T-cell (primary cell): ENCODE measurements at regions not wholly inside any gene's neighbourhood (a gene's known extent, or its start where the extent isn't known, plus 50 kb on each side); places are given as distances from the start of the nearest gene placed in this dataset.
"Not testable (repeated sequence)": the region's sequence is repeated elsewhere in the genome, so short reads cannot be mapped to it uniquely, and the experiment has no call there.

Source experiments
- ATAC-seq, 4 experiments: fragments of 200-7000 bp in 3 of 4; fragments of 150-1000 bp in 1 of 4; cut with Tn5 transposase; replicated peaks in 1 of 4; 1 replicate in 3 of 4; 2 replicates in 1 of 4; pipeline ENCODE4 v1.10.0; 2021; ENCODE audit warnings: moderate library complexity in 3 of 4, mild to moderate bottlenecking in 2 of 4, moderate number of reproducible peaks in 1 of 4
- CTCF ChIA-PET, 2 donors: fragments of 300-600 bp; sonication (Branson Sonifier 250); formaldehyde crosslinking; loops; one replicate each; lab custom pipeline; 2022; ENCODE audit warnings: antibody characterized with exemption in 2 of 2; lab: Charles Lee
- POLR2A ChIA-PET, 2 donors: fragments of 300-600 bp; sonication (Branson Sonifier 250); formaldehyde crosslinking; loops; one replicate each; lab custom pipeline; 2022; ENCODE audit warnings: antibody characterized with exemption in 2 of 2; lab: Charles Lee
- DNase-seq, 35 experiments: peaks; one replicate each; pipeline versions ENCODE4 v3.0.0 to v3.0.0-alpha.2; 2013 to 2023
- H3K27ac ChIP-seq: one replicate; pipeline ENCODE4 v1.5.1; 2013; ENCODE audit warnings: low read length
- H3K27me3 ChIP-seq, 2 experiments: replicated peaks in 1 of 2; 1 replicate in 1 of 2; 2 replicates in 1 of 2; pipeline versions ENCODE4 v1.6.1 to v1.7.0; 2013; ENCODE audit warnings: low read length in 1 of 2, mixed read lengths in 1 of 2; ENCODE audit not compliant: control insufficient read depth in 2 of 2, insufficient read depth in 2 of 2; ENCODE audit errors: extremely low read depth in 1 of 2
- H3K36me3 ChIP-seq, 2 donors: 1 replicate in 1 of 2; 2 replicates in 1 of 2; pipeline versions ENCODE4 v1.6.1 to v1.7.0; 2013; ENCODE audit warnings: low read length in 1 of 2; ENCODE audit not compliant: control insufficient read depth in 2 of 2, insufficient read depth in 1 of 2; ENCODE audit errors: extremely low read depth in 1 of 2
- H3K4me1 ChIP-seq, 2 experiments: 1 replicate in 1 of 2; 2 replicates in 1 of 2; pipeline versions ENCODE4 v1.6.1 to v1.7.0; 2013; ENCODE audit warnings: low read length in 2 of 2, mixed read lengths in 1 of 2; ENCODE audit not compliant: insufficient read depth in 2 of 2, control insufficient read depth in 1 of 2; ENCODE audit errors: extremely low read depth in 1 of 2
- H3K4me3 ChIP-seq, 2 donors: 1 replicate in 1 of 2; 2 replicates in 1 of 2; pipeline versions ENCODE4 v1.5.1 to v1.7.0; 2013; ENCODE audit warnings: mild to moderate bottlenecking in 2 of 2, low read length in 1 of 2, moderate library complexity in 1 of 2; ENCODE audit not compliant: control insufficient read depth in 1 of 2; ENCODE audit errors: extremely low read depth in 1 of 2
- H3K9me3 ChIP-seq: 2 replicates; pipeline ENCODE4 v1.7.0; 2013
- H3K27ac Mint-ChIP-seq, 2 donors: one replicate each; pipeline ENCODE4 v1.8.0; 2020 to 2021; ENCODE audit warnings: mild to moderate bottlenecking in 2 of 2, mixed read lengths in 2 of 2
- H3K27me3 Mint-ChIP-seq, 2 donors: one replicate each; pipeline ENCODE4 v1.8.0; 2021 to 2022; ENCODE audit warnings: mixed read lengths in 2 of 2
- H3K36me3 Mint-ChIP-seq: one replicate; pipeline ENCODE4 v1.8.0; 2021; ENCODE audit warnings: mixed read lengths
- H3K4me1 Mint-ChIP-seq, 3 donors: one replicate each; pipeline ENCODE4 v1.8.0; 2020 to 2022; ENCODE audit warnings: mixed read lengths in 3 of 3, mild to moderate bottlenecking in 1 of 3
- H3K4me3 Mint-ChIP-seq, 3 donors: one replicate each; pipeline ENCODE4 v1.8.0; 2020 to 2022; ENCODE audit warnings: mild to moderate bottlenecking in 3 of 3, mixed read lengths in 3 of 3, moderate library complexity in 3 of 3
- H3K9me3 Mint-ChIP-seq, 3 donors: one replicate each; pipeline ENCODE4 v1.8.0; 2020 to 2022; ENCODE audit warnings: mixed read lengths in 3 of 3
- WGBS: methylation state at CpG from one replicate; pipeline ENCODE4 v1.1.5; 2013; ENCODE audit warnings: missing lambda C conversion rate; ENCODE audit not compliant: insufficient coverage; 5-methylcytosine and 5-hydroxymethylcytosine counted together

- H3K27ac Mint-ChIP-seq, ATAC-seq, H3K36me3 Mint-ChIP-seq, H3K4me3 ChIP-seq, H3K27me3 Mint-ChIP-seq, POLR2A ChIA-PET, H3K4me1 Mint-ChIP-seq, H3K36me3 ChIP-seq, H3K27me3 ChIP-seq, CTCF ChIA-PET, H3K4me1 ChIP-seq, H3K9me3 ChIP-seq, H3K4me3 Mint-ChIP-seq, DNase-seq, H3K27ac ChIP-seq: not testable (repeated sequence)
- peaks cover 4 to 17% (median 14%) of the 10 kb centered on the region in 3 donors for H3K9me3 Mint-ChIP-seq
- 63% methylated on average over 7 of the region's 9 CpGs for WGBS
Observed at GRCh38 chr20:12752900-12753693, 255.7 kb upstream of the SPTLC3 start.

DNA sequence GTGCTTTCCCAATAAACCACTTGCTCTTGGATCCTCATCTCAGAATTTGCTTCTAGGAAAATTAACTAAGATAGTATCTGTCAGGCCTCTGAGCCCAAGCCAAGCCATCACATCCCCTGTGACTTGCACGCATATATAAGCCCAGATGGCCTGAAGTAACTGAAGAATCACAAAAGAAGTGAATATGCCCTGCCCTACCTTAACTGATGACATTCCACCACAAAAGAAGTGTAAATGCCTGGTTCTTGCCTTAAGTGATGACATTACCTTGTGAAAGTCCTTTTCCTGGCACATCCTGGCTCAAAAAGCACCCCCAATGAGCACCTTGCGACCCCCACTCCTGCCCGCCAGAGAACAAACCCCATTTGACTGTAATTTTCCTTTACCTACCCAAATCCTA lies 255.0 kb upstream of the SPTLC3 start:
- H3K27ac ChIP-seq, H3K36me3 Mint-ChIP-seq, H3K4me3 Mint-ChIP-seq, ATAC-seq, DNase-seq, H3K4me3 ChIP-seq, POLR2A ChIA-PET, H3K4me1 Mint-ChIP-seq, H3K27ac Mint-ChIP-seq, H3K36me3 ChIP-seq, H3K4me1 ChIP-seq, H3K9me3 ChIP-seq, H3K27me3 Mint-ChIP-seq, CTCF ChIA-PET, H3K27me3 ChIP-seq: not testable (repeated sequence)
- H3K9me3 Mint-ChIP-seq = peaks cover 0 to 13% (median 12%) of the 10 kb centered on the region in 3 donors
- no CpG with 5 or more reads among the region's 3 CpGs for WGBS

GRCh38 chr20:12759493-12759892 lies 249.3 kb upstream of the SPTLC3 start:
- H3K27ac ChIP-seq, DNase-seq, H3K9me3 ChIP-seq, H3K27ac Mint-ChIP-seq, H3K4me3 Mint-ChIP-seq, H3K36me3 ChIP-seq, H3K4me1 ChIP-seq, H3K4me1 Mint-ChIP-seq, CTCF ChIA-PET, POLR2A ChIA-PET, H3K27me3 Mint-ChIP-seq, H3K9me3 Mint-ChIP-seq, ATAC-seq, H3K36me3 Mint-ChIP-seq, H3K27me3 ChIP-seq, H3K4me3 ChIP-seq: not testable (repeated sequence)
- 100% methylated on average over 1 of the region's 5 CpGs for WGBS

- DNase-seq (no peak), ATAC-seq (no peak)
- 49% methylated on average over 5 of the region's 7 CpGs for WGBS
- Histone ChIP-seq H3K4me1 (no peaks in the 10 kb centered on the region), H3K36me3 (no peaks in the 10 kb centered on the region), H3K4me3 (no peak overlapping the region), H3K27me3 (no peaks in the 10 kb centered on the region), H3K9me3 (no peaks in the 10 kb centered on the region), H3K27ac (no peak overlapping the region)
- POLR2A ChIA-PET = no interaction called here
- CTCF ChIA-PET = no interaction called here
- H3K27ac Mint-ChIP-seq = no peak overlapping the region
- no peaks in the 10 kb centered on the region for H3K36me3 Mint-ChIP-seq
- H3K4me3 Mint-ChIP-seq = no peak overlapping the region
- no peaks in the 10 kb centered on the region for H3K4me1 Mint-ChIP-seq
- H3K9me3 Mint-ChIP-seq = peaks cover 4 to 7% (median 5%) of the 10 kb centered on the region in 3 donors
- H3K27me3 Mint-ChIP-seq = no peaks in the 10 kb centered on the region
Observed at GRCh38 chr20:12762725-12763124, 246.0 kb upstream of the SPTLC3 start.

DNA sequence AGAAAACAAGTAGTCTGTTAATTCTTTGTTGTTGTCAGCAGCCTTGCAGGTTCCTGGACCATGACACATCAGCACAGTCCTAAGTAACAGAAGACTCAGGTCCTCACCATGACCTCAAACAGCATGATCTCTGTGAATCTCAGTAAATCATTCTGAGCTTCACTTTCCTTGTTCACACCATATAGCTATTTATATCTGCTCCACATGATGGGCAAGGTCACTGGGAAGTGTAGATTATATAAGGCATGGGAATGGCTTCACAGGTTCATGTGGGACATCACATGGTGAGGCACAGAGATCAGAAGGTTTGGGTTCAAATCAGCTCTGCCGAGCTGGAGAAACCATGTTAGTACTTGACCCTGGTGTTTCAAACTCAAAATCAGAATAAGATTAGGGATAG lies 245.4 kb upstream of the SPTLC3 start:
- DNase-seq (no peak), ATAC-seq (no peak)
- H3K27me3 Mint-ChIP-seq = no peaks in the 10 kb centered on the region
- 80% methylated on average over 1 of the region's 1 CpG for WGBS
- ChIA-PET POLR2A (no interaction called here), CTCF (no interaction called here)
- H3K27ac Mint-ChIP-seq = no peak overlapping the region
- peaks cover 4 to 7% (median 4%) of the 10 kb centered on the region in 3 donors for H3K9me3 Mint-ChIP-seq
- no peaks in the 10 kb centered on the region for H3K9me3 ChIP-seq
- no peaks in the 10 kb centered on the region for H3K27me3 ChIP-seq
- no peaks in the 10 kb centered on the region for H3K4me1 ChIP-seq
- H3K36me3 ChIP-seq = no peaks in the 10 kb centered on the region
- H3K4me1 Mint-ChIP-seq = no peaks in the 10 kb centered on the region
- H3K4me3 ChIP-seq = no peak overlapping the region
- no peaks in the 10 kb centered on the region for H3K36me3 Mint-ChIP-seq
- no peak overlapping the region for H3K27ac ChIP-seq
- no peak overlapping the region for H3K4me3 Mint-ChIP-seq

DNA sequence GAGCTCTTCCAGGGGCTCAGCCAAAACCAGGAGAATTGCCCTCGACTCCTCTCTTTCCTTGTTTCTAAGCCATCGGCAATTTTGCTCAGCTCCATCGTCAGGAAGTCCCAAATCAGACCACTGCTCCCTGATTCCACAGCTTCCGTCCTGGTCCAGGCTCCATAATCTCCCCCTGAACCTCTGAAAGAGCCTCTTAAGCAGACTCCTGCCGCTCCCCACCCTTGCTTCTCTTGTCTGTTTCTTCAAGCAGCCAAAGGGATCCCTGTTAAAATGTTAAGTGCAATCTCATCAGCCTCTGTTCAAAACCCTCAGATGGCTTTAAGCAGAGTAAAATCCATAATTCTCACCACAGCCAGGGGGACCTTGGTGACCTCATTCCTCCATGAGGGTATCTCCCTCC lies 244.7 kb upstream of the SPTLC3 start:
- no peak overlapping the region for H3K4me3 Mint-ChIP-seq
- Histone ChIP-seq H3K9me3 (no peaks in the 10 kb centered on the region), H3K27ac (no peak overlapping the region), H3K4me1 (no peaks in the 10 kb centered on the region), H3K36me3 (no peaks in the 10 kb centered on the region), H3K27me3 (no peaks in the 10 kb centered on the region), H3K4me3 (no peak overlapping the region)
- no peak for DNase-seq
- no peaks in the 10 kb centered on the region for H3K36me3 Mint-ChIP-seq
- ChIA-PET CTCF (no interaction called here), POLR2A (no interaction called here)
- no peak for ATAC-seq
- peaks cover 0 to 7% (median 4%) of the 10 kb centered on the region in 3 donors for H3K9me3 Mint-ChIP-seq
- no peaks in the 10 kb centered on the region for H3K27me3 Mint-ChIP-seq
- H3K4me1 Mint-ChIP-seq = no peaks in the 10 kb centered on the region
- no peak overlapping the region for H3K27ac Mint-ChIP-seq
- WGBS = 72% methylated on average over 5 of the region's 5 CpGs

DNA sequence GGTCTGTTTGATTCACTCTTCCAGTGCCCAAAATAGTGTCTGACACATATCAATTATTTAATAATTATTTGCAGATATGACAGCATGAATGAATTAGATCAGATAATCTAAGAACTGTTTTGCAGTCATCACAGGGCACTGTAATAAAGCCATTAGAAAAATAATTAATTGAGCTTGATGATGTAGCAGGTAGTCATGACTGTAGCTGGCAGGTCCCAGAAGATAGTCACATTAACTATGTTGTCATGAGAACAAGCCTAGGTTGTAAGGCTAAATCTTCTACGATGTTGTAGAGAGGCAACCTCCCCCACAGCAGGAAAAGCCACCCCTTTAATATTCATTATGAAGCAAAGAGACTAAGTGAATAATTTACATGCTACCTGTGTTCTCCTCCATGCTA lies 243.9 kb upstream of the SPTLC3 start:
- POLR2A ChIA-PET = no interaction called here
- no peaks in the 10 kb centered on the region for H3K36me3 ChIP-seq
- H3K4me1 Mint-ChIP-seq = no peaks in the 10 kb centered on the region
- H3K9me3 Mint-ChIP-seq = peaks cover 3 to 7% (median 6%) of the 10 kb centered on the region in 3 donors
- WGBS = no CpG with 5 or more reads among the region's 1 CpG
- H3K27ac Mint-ChIP-seq = no peak overlapping the region
- H3K27me3 Mint-ChIP-seq = no peaks in the 10 kb centered on the region
- no peak overlapping the region for H3K4me3 Mint-ChIP-seq
- DNase-seq (no peak), ATAC-seq (no peak)
- no peak overlapping the region for H3K4me3 ChIP-seq
- no peaks in the 10 kb centered on the region for H3K4me1 ChIP-seq
- H3K27me3 ChIP-seq = no peaks in the 10 kb centered on the region
- H3K9me3 ChIP-seq = no peaks in the 10 kb centered on the region
- no peak overlapping the region for H3K27ac ChIP-seq
- CTCF ChIA-PET = no interaction called here
- no peaks in the 10 kb centered on the region for H3K36me3 Mint-ChIP-seq
